Gastrocnemius medialis (tissue), 4 donors: ENCODE measurements at regions not wholly inside any gene's neighbourhood (a gene's known extent, or its start where the extent isn't known, plus 50 kb on each side); places are given as distances from the start of the nearest gene placed in this dataset.

Experiments
- ATAC-seq, 2 donors: fragments of 150-250 bp; one replicate each; pipeline ENCODE4 v1.9.1; 2016
- DNase-seq, 2 donors: peaks; one replicate each; pipeline ENCODE4 v3.0.0-alpha.2; 2019
- H3K27ac ChIP-seq, 4 donors: fragments of 200-600 bp; sonication (generic); 1 replicate in 1 of 4; 2 replicates in 3 of 4; pipeline ENCODE4 v1.5.1; 2016 to 2018; ENCODE audit warnings: mild to moderate bottlenecking in 2 of 4, moderate library complexity in 1 of 4
- H3K27me3 ChIP-seq, 3 donors: fragments of 200-600 bp; sonication (generic) in 2 of 3; 1 replicate in 1 of 3; 2 replicates in 2 of 3; pipeline versions ENCODE4 v1.5.1 to v1.6.0; 2016 to 2019; ENCODE audit warnings: mild to moderate bottlenecking in 1 of 3, moderate library complexity in 1 of 3
- H3K36me3 ChIP-seq, 2 donors: fragments of 200-600 bp; sonication (generic) in 1 of 2; one replicate each; pipeline ENCODE4 v1.5.1; 2017 to 2018
- H3K4me1 ChIP-seq, 2 donors: fragments of 200-600 bp; sonication (generic) in 1 of 2; one replicate each; pipeline ENCODE4 v1.5.1; 2016 to 2017; ENCODE audit warnings: mild to moderate bottlenecking in 2 of 2
- H3K4me3 ChIP-seq, 4 donors: fragments of 200-600 bp; sonication (generic) in 3 of 4; 1 replicate in 1 of 4; 2 replicates in 3 of 4; pipeline ENCODE4 v1.5.1; 2016 to 2019; ENCODE audit warnings: mild to moderate bottlenecking in 2 of 4
- H3K9me3 ChIP-seq, 3 donors: fragments of 200-600 bp; sonication (generic) in 2 of 3; 1 replicate in 1 of 3; 2 replicates in 2 of 3; pipeline ENCODE4 v1.5.1; 2016 to 2019
- CTCF ChIP-seq, 5 experiments: fragments of 450-650 bp in 3 of 5; fragments of 200-600 bp in 2 of 5; sonication (generic) in 2 of 5; IDR thresholded peaks in 4 of 5; conservative IDR thresholded peaks in 1 of 5; 1 replicate in 4 of 5; 2 replicates in 1 of 5; pipeline ENCODE4 v1.5.1; 2016 to 2019; ENCODE audit warnings: antibody characterized with exemption in 5 of 5, mild to moderate bottlenecking in 3 of 5, moderate library complexity in 3 of 5
- POLR2A ChIP-seq, 2 donors: fragments of 450-650 bp; IDR thresholded peaks; one replicate each; pipeline ENCODE4 v1.6.1; 2017; ENCODE audit warnings: antibody characterized with exemption in 2 of 2, mild to moderate bottlenecking in 2 of 2, moderate library complexity in 2 of 2
- in situ Hi-C, 4 donors: fragments of 200-750 bp; cut with MboI; loops; one replicate each; pipeline versions ENCODE4 v1.15.0 to v1.8.0; 2017; ENCODE audit warnings: low sequenced_read_pairs in 4 of 4
- intact Hi-C: fragments of 100-400 bp; cut with DNase I; formaldehyde crosslinking; loops from one replicate; pipeline ENCODE4 v1.15.1; 2023; ENCODE audit warnings: low total_unique reads

DNA sequence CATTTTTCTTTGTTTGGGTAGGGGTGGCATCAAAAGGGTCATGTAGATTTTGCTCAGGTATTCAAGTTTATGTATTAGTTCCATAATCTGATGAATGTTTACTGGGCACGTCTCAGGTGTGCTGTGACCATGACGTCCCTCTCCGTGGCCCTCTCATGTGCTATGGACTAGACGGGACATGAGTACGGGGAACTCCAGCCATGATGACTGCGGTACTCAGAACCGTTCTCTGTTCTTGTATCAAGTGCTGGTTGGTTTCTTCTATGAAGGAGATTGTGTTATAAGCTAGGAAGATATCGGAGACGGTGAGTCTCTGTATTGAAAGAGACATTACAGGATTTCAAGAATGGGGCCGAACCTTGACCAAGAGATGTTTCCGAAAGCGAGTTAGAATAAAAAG lies 116.5 kb upstream of the ADARB2 start:
- no peaks in the 10 kb centered on the region for H3K4me1 ChIP-seq
- no peak overlapping the region for H3K27ac ChIP-seq
- no peak for ATAC-seq
- H3K36me3 ChIP-seq: no peaks in the 10 kb centered on the region
- no peaks in the 10 kb centered on the region for H3K27me3 ChIP-seq
- intact Hi-C loops (no loop called here), in situ Hi-C loops (no loop called here)
- H3K4me3 ChIP-seq: no peak overlapping the region
- no peak for DNase-seq
- H3K9me3 ChIP-seq: no peaks in the 10 kb centered on the region
- no peak for TF ChIP-seq CTCF (IDR thresholded peaks at IDR 0.05 in 4 of 5, conservative IDR thresholded peaks at IDR 0.05 in 1 of 5)
- no peak for TF ChIP-seq POLR2A (IDR thresholded peaks at IDR 0.05)

GRCh38 chr10:1852841-1853240 lies 115.5 kb upstream of the ADARB2 start:
- no peak overlapping the region for H3K4me3 ChIP-seq
- H3K9me3 ChIP-seq: no peaks in the 10 kb centered on the region
- ATAC-seq: no peak
- H3K36me3 ChIP-seq: no peaks in the 10 kb centered on the region
- H3K27me3 ChIP-seq: no peaks in the 10 kb centered on the region
- in situ Hi-C loops: no loop called here
- DNase-seq: no peak
- TF ChIP-seq CTCF (IDR thresholded peaks at IDR 0.05 in 4 of 5, conservative IDR thresholded peaks at IDR 0.05 in 1 of 5) (no peak), POLR2A (IDR thresholded peaks at IDR 0.05) (no peak)
- H3K4me1 ChIP-seq: no peaks in the 10 kb centered on the region
- intact Hi-C loops: no loop called here
- no peak overlapping the region for H3K27ac ChIP-seq

GRCh38 chr10:1851762-1852161 lies 114.4 kb upstream of the ADARB2 start:
- no peak for TF ChIP-seq POLR2A (IDR thresholded peaks at IDR 0.05)
- no peak for TF ChIP-seq CTCF (IDR thresholded peaks at IDR 0.05 in 4 of 5, conservative IDR thresholded peaks at IDR 0.05 in 1 of 5)
- no peaks in the 10 kb centered on the region for H3K36me3 ChIP-seq
- H3K9me3 ChIP-seq: no peaks in the 10 kb centered on the region
- H3K27ac ChIP-seq: no peak overlapping the region
- DNase-seq (no peak), ATAC-seq (no peak)
- H3K4me1 ChIP-seq: no peaks in the 10 kb centered on the region
- in situ Hi-C loops: no loop called here
- intact Hi-C loops: no loop called here
- no peaks in the 10 kb centered on the region for H3K27me3 ChIP-seq
- no peak overlapping the region for H3K4me3 ChIP-seq

DNA sequence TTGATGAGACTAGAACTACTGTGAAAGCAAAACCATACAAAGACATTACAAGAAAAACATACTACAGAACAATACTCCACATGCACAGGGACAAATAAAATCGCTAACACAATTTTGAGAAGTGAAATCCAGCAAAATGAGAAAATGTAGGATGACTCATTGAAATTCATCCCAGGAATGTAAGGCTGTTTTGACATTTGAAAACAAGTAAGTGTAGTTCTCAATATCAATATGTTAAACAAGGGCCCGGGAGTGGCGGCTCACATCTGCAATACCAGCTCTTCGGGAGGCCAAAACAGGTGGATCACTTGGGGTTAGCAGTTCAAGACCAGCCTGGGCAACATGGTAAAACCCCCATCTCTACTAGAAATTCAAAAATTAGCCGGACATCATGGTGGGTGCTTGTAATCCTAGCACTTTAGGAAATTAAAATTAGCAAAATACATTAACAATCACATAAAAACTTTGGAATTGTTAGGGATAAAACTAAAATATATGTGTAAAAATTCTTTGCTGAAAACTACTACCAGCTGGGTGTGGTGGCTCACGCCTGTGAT lies 113.7 kb upstream of the ADARB2 start:
- in situ Hi-C loops: no loop called here
- intact Hi-C loops: no loop called here
- Histone ChIP-seq H3K36me3 (no peaks in the 10 kb centered on the region), H3K27me3 (no peaks in the 10 kb centered on the region), H3K4me1 (no peaks in the 10 kb centered on the region), H3K9me3 (no peaks in the 10 kb centered on the region), H3K27ac (no peak overlapping the region), H3K4me3 (no peak overlapping the region)
- ATAC-seq (no peak), DNase-seq (no peak)
- TF ChIP-seq POLR2A (IDR thresholded peaks at IDR 0.05) (no peak), CTCF (IDR thresholded peaks at IDR 0.05 in 4 of 5, conservative IDR thresholded peaks at IDR 0.05 in 1 of 5) (no peak)

- DNase-seq (no peak), ATAC-seq (no peak)
- intact Hi-C loops: no loop called here
- Histone ChIP-seq H3K4me3 (no peak overlapping the region), H3K4me1 (no peaks in the 10 kb centered on the region), H3K36me3 (no peaks in the 10 kb centered on the region), H3K9me3 (no peaks in the 10 kb centered on the region), H3K27ac (no peak overlapping the region), H3K27me3 (no peaks in the 10 kb centered on the region)
- TF ChIP-seq CTCF (IDR thresholded peaks at IDR 0.05 in 4 of 5, conservative IDR thresholded peaks at IDR 0.05 in 1 of 5) (no peak), POLR2A (IDR thresholded peaks at IDR 0.05) (no peak)
- in situ Hi-C loops: no loop called here
Measured at GRCh38 chr10:1847361-1847760, 110.0 kb upstream of the ADARB2 start.
